ENCODE measurements at regions not wholly inside any gene's neighbourhood (a gene's known extent, or its start where the extent isn't known, plus 50 kb on each side); places are given as distances from the start of the nearest gene placed in this dataset.
"Not testable (repeated sequence)": the region's sequence is repeated elsewhere in the genome, so short reads cannot be mapped to it uniquely, and the experiment has no call there.

DNA sequence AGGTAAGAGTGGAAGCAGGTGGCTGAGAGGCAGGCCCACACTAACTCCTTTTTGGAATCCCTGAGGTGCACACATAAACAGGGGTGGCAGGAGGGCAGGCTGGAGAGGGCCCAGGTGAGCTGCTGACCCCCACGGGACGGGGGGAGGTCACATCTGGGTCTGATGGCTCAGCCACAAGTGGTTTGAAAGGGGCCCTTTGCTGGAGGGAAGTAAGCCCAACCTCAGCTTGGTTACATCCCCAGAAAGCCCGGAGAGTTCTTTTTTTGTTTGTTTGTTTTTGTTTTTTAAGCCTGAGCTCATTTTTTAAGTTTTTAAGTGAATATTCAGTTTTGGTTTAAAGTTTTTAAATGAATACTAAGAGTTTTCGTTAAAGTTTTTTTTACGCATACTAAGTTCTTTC, 72.8 kb upstream of the CUX1 start:
- no peak for DNase-seq

DNA sequence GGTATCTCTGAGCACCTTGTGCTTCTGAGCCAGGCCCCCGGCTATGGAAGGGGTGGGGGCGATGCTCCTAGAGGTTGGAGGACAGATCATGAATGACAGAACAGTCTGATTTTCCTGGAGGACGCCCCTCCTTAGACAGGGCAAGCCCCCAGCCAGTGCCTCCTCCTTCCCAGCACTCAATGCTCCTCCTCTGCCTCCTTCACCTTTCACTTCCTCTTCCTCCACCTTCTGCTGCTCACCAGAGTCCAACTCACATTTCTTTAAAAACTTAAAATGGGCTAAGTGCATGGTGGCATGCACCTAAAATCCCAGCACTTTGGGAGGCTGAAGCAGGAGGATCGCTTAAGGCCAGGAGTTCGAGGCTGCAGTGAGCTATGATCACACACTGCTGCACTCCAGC, 71.1 kb upstream of the CUX1 start:
- DNase-seq, result no peak

DNA sequence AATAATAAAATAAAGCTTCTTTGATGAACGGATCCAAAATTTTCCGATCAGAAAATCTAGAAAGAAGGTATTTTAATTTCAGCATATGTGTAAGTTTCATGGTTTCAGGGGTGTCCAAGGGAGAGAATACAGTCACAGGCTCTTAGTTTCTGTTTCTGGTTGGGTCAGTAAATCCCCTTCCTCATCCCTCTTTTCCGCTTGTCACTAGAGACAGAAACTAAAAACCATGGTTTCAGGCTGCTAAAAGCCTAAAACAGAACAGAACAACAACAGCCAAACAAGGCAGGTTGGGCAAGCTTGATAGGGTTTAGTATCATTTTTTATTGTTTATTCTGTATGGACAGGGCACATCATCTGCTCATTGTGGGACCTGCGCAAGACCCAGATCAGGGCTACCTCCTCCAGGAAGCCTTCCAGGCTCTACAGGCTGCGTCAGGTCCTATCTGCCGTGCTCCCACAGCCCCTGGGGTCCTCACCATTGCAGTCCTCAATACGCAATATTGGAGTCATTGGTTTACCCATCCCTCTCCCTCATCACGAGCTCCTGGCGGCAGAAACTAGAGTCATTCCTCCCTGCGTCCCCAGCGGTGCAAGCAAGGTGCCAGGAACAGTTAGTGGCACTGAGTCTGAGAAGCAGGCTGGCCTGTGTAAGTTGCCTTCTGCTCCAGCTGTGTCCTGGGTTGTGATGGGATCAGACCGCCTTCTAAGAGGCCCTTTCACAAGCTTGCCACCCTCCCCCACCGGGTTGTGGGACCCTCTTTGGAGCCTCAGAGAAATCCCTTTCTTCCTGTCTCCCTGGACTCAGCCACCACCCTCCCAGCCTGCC, 70.2 kb upstream of the CUX1 start:
- DNase-seq, result no peak

DNA sequence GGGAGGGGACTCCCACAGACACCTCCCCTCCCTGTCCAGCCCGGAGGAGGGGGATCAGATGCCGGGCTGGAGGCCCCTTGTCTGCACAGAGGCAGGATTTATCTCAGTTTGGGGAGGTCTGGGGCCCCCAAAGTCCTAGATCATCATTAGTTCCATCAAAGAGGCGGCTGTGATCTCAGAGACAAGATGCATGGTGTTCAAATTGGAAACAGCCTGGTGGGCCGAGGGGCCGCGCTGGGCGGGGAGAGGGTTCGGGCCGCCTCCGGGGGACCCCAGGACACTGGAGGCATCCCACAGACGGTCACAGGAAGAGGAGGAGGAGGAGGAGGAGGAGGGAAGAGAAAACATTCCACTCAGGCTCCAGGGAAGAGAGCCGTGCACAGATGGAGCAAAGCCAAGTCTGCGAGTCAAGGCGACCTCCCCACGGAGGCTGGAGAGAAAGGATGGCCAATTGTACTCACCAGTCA, 69.5 kb upstream of the CUX1 start:
- no peak for DNase-seq

DNA sequence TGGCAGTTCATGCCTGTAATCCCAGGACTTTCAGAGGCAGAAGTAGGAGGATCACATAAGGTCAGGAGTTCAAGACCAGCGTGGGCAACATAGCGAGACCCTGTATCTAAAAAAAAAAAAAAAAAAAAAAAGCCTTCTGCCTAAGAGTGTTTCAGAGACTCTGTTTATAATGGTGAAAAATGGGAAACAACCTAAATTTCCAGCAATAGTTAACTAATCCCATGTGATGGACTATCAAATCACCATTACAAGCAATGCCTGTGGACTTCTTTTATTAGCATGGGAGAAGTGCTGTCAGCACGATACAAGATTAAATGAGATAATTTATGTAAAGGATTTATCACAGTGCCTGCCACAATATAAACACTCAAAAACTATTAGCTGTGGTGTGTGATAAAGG, 67.5 kb upstream of the CUX1 start:
- DNase-seq, result no peak

DNA sequence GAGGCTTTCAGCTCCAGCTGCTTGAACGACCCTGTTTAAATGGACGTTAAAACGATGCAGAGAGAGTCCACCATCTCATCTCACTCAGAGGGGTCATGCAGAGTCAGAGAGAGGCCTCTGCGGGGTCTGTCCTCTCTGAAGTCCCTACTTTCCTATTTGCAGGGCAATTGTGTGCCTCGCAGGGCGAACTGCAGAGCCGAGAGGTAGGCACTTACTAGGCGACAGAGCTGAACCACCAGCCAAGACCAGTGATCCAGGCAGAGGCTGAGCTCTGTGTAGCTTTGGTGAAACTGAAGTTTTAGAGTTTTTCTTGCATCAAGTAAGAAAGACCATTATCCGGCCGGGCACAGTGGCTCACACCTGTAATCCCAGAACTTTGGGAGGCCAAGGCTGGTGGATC, 64.1 kb upstream of the CUX1 start:
- DNase-seq, result no peak

DNA sequence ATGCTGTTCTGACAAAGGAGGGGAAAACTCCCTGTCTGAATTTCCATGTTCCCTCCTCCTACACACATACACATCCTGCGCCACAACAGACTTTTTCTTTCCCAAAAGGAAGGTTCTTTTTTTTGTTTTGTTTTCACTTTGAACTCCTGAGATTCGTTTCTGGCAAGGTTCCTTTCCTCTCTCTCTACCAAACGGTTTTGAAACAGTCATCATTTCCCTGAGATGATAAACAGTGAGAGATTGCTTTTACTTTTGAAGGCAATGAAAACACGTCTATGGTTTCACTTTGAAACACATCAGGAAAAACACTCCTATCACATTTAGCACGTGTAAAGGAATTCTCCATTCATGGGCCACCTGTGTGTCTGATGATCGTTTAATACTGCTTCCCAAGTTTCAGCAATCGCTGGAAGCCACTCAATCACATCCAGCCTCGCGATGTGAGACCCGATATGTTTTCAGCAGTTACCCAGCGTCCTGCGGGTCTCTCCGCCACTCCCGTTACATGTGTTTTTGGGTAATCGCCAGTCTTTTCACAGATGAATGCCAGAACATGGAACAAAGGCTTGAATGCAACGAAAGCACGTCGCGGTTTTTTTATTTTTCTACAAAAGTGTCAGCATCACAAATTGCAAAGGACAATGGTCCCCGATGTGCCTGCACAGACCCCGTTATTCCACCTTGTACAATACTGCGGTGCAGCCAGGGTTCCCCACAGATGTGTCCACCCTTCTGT, 62.8 kb upstream of the CUX1 start:
- no peak for DNase-seq

DNA sequence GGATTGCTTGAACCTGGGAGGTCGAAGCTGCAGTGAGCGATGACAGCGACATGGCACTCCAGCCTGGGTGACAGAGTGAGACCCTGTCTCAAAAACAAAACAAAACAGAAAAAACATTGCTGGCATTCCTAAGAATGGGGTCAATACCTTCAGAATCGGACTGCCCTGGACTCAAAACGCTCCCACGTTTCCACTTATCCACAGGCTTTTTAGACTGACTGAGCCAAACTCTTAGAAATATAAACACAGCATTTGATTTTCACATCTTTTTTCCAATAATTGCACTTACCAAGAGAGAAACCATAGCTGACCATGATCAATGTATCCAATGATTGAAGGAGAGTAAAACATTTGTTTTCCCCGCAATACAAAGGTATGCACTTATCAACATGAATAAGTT, 59.5 kb upstream of the CUX1 start:
- no peak for DNase-seq

DNA sequence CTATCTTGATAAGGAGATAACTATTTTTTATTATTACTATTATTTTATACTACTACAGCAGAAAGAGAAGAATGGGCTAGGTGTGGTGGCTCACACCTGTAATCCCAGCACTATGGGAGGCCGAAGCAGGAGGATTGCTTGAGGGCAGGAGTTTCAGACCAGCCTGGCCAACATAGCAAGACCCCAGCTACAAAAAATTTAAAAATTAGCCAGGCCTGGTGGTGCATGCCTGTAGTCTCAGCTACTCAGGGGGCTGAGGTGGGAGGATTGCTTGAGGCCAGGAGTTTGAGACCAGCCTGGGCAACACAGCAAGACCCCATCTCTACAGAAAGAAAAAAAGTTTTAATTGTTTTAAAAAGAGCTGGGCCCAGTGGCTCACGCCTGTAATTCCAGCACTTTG, 58.9 kb upstream of the CUX1 start:
- not testable (repeated sequence) for DNase-seq

DNA sequence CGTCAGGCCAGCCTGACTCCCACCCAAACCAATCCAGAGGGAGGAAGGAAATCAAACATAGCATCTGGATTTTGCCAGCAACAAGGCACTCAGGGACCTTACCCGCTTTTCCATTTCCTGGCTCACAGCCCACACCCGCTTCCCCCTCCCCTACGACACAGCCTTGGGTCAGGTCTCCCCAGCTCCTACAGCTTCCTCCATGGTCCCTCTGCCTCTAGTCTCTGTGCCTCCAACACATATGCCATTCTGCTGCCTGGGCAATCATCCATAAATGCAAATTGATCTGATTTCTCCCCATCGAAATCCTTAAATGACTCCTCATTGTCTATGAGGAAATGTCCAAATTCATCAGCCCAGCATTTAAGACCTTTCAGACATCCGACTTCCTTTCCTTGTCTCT, 53.2 kb upstream of the CUX1 start:
- no peak for DNase-seq

DNA sequence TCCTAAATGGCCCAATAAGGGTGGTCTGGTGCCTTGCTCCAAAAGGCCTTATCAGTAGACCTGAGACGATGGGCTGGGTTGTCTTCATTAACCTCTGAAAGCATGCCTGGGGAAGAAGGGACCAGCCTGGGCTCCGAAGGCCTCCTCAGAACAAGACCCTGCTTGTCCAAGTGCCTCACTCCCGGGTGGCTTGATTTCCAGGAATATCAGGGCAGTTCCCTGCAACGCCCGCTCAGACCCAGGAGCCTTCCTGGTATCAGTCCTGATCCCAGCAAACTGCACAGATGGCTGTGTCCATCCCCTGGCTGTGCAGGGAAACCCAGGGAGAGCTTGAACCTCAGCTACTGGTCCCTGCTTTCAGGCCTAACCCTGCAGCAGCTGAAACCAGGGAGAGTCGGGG, 49.9 kb upstream of the CUX1 start:
- no peak for DNase-seq

Measured in NCI-H1105 treated with DMSO at 0.1 percent for 48 hours (cell line).